ENCODE measurements at regions not wholly inside any gene's neighbourhood (a gene's known extent, or its start where the extent isn't known, plus 50 kb on each side); places are given as distances from the start of the nearest gene placed in this dataset.

- no peaks in the 10 kb centered on the region for H4K20me1 ChIP-seq (replicated peaks; ENCODE audit: control insufficient read depth, extremely low read depth, insufficient read depth, low read length)
- no peak overlapping the region for H3K9ac ChIP-seq (replicated peaks; ENCODE audit: extremely low read depth, insufficient read depth, low read length)
- H2AFZ ChIP-seq (ENCODE audit: low read depth, low read length) = no peak overlapping the region
- H3K4me3 ChIP-seq (replicated peaks in 1 of 3; ENCODE audit: insufficient read depth in 1 of 3, low read depth in 1 of 3, low read length in 3 of 3) = no peak overlapping the region
- H3K27me3 ChIP-seq (ENCODE audit: control insufficient read depth in 2 of 2, insufficient read depth in 2 of 2, low read length in 2 of 2) = peaks cover 50 to 54% of the 10 kb centered on the region in 2 experiments
- no peaks in the 10 kb centered on the region for H3K9me3 ChIP-seq (replicated peaks; ENCODE audit: control insufficient read depth, insufficient read depth, low read length)
- TF ChIP-seq FOS (IDR thresholded peaks at IDR 0.05; ENCODE audit: borderline replicate concordance, insufficient read depth, low read length) (no peak), JUN (IDR thresholded peaks at IDR 0.05; ENCODE audit: borderline replicate concordance, insufficient read depth, insufficient read length, low read depth) (no peak), POLR2AphosphoS5 (IDR thresholded peaks at IDR 0.05; ENCODE audit: insufficient read depth, low read depth, low read length) (no peak), GATA2 (IDR thresholded peaks at IDR 0.05; ENCODE audit: insufficient read depth, insufficient read length, low read depth, low read length) (no peak), MAX (IDR thresholded peaks at IDR 0.05; ENCODE audit: insufficient read depth, insufficient read length) (no peak), EZH2 (IDR thresholded peaks at IDR 0.05; ENCODE audit: borderline replicate concordance, low read depth, low read length, severe bottlenecking) (no peak), POLR2A (IDR thresholded peaks at IDR 0.05; ENCODE audit: low read depth, low read length) (no peak)
- CTCF ChIA-PET = no interaction called here
- DNase-seq (ENCODE audit: low read depth, low spot score) = no peak
- H3K36me3 ChIP-seq (ENCODE audit: control insufficient read depth in 2 of 2, extremely low read depth in 1 of 2, insufficient read depth in 2 of 2, low read length in 2 of 2) = no peaks in the 10 kb centered on the region
- no peaks in the 10 kb centered on the region for H3K79me2 ChIP-seq (ENCODE audit: control insufficient read depth, insufficient read depth, low read length)
- intact Hi-C loops (cut with micrococcal nuclease) (no loop called here), dilution Hi-C loops (cut with MboI; ENCODE audit: extremely low pct_ligation_motif_present, low sequenced_read_pairs) (no loop called here)
- H3K9me1 ChIP-seq (replicated peaks; ENCODE audit: control insufficient read depth, extremely low read depth, insufficient read depth, low read length) = no peaks in the 10 kb centered on the region
- H3K4me1 ChIP-seq (ENCODE audit: control insufficient read depth, extremely low read depth, insufficient read depth, low read length) = no peaks in the 10 kb centered on the region
- no peak overlapping the region for H3K4me2 ChIP-seq (ENCODE audit: insufficient read depth, low read length)
- no peak for FAIRE-seq
- BruUV-seq (replicated peaks) = no TSS peak
- H3K27ac ChIP-seq (ENCODE audit: insufficient read depth, low read depth, low read length) = no peak overlapping the region
- POLR2A ChIA-PET = no interaction called here
Observed at GRCh38 chr3:72276806-72277205, 491.9 kb upstream of the PROK2 start.

DNA sequence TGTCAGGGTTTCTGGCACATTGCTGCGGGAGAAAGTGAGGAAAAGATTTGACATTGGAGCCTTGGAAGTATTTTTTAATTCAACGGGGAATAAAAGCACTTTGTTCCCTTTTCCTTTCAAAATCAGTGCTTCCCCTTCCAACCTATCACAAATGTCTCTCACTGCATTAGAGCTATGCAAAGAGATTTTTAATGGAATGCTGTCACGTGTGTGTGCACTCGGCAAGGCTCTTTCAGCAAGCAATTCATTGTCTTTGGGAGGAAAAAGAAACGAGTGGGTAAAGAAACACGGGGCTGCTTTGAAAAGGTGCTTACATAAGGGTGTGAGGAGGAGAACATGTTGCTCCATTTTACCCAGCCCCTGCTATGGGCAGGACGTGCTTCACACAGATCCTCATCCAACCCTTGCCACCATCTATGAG, 490.4 kb upstream of the PROK2 start:
- POLR2A ChIA-PET = no interaction called here
- no peak overlapping the region for H3K4me2 ChIP-seq (ENCODE audit: insufficient read depth, low read length)
- no peaks in the 10 kb centered on the region for H4K20me1 ChIP-seq (replicated peaks; ENCODE audit: control insufficient read depth, extremely low read depth, insufficient read depth, low read length)
- H3K27ac ChIP-seq (ENCODE audit: insufficient read depth, low read depth, low read length) = no peak overlapping the region
- DNase-seq (ENCODE audit: low read depth, low spot score) (no peak), FAIRE-seq (no peak)
- no peaks in the 10 kb centered on the region for H3K9me3 ChIP-seq (replicated peaks; ENCODE audit: control insufficient read depth, insufficient read depth, low read length)
- H3K4me1 ChIP-seq (ENCODE audit: control insufficient read depth, extremely low read depth, insufficient read depth, low read length) = peaks cover 15% of the 10 kb centered on the region
- H3K9me1 ChIP-seq (replicated peaks; ENCODE audit: control insufficient read depth, extremely low read depth, insufficient read depth, low read length) = no peaks in the 10 kb centered on the region
- intact Hi-C loops (cut with micrococcal nuclease) = loop anchor here (2.0 kb wide), 1 partner anchor 15 kb away; no protein-coding TSS in a partner anchor
- H3K36me3 ChIP-seq (ENCODE audit: control insufficient read depth in 2 of 2, extremely low read depth in 1 of 2, insufficient read depth in 2 of 2, low read length in 2 of 2) = no peaks in the 10 kb centered on the region
- H3K9ac ChIP-seq (replicated peaks; ENCODE audit: extremely low read depth, insufficient read depth, low read length) = no peak overlapping the region
- TF ChIP-seq FOS (IDR thresholded peaks at IDR 0.05; ENCODE audit: borderline replicate concordance, insufficient read depth, low read length) = no peak
- no peak for TF ChIP-seq MAX (IDR thresholded peaks at IDR 0.05; ENCODE audit: insufficient read depth, insufficient read length)
- TF ChIP-seq JUN (IDR thresholded peaks at IDR 0.05; ENCODE audit: borderline replicate concordance, insufficient read depth, insufficient read length, low read depth) = no peak
- no peak for TF ChIP-seq EZH2 (IDR thresholded peaks at IDR 0.05; ENCODE audit: borderline replicate concordance, low read depth, low read length, severe bottlenecking)
- no peak for TF ChIP-seq CTCF (IDR thresholded peaks at IDR 0.05; ENCODE audit: extremely low read depth in 1 of 2, insufficient read depth in 1 of 2, low read depth in 1 of 2, low read length in 2 of 2)
- TF ChIP-seq MYC (IDR thresholded peaks at IDR 0.05; ENCODE audit: low read depth, low read length) = no peak
- no peak for TF ChIP-seq GATA2 (IDR thresholded peaks at IDR 0.05; ENCODE audit: insufficient read depth, insufficient read length, low read depth, low read length)
- no peak for TF ChIP-seq POLR2A (IDR thresholded peaks at IDR 0.05; ENCODE audit: low read depth, low read length)
- no peak for TF ChIP-seq POLR2AphosphoS5 (IDR thresholded peaks at IDR 0.05; ENCODE audit: insufficient read depth, low read depth, low read length)
- H3K79me2 ChIP-seq (ENCODE audit: control insufficient read depth, insufficient read depth, low read length) = no peaks in the 10 kb centered on the region
- no peak overlapping the region for H2AFZ ChIP-seq (ENCODE audit: low read depth, low read length)
- H3K27me3 ChIP-seq (ENCODE audit: control insufficient read depth in 2 of 2, insufficient read depth in 2 of 2, low read length in 2 of 2) = peaks cover 40 to 42% of the 10 kb centered on the region in 2 experiments
- CTCF ChIA-PET = interaction anchor here (1.0 kb wide), 1 partner anchor 9 kb away, joined by 3 read pairs; no protein-coding TSS in a partner anchor
- dilution Hi-C loops (cut with MboI; ENCODE audit: extremely low pct_ligation_motif_present, low sequenced_read_pairs) = no loop called here
- BruUV-seq (replicated peaks) = no TSS peak
- no peak overlapping the region for H3K4me3 ChIP-seq (replicated peaks in 1 of 3; ENCODE audit: insufficient read depth in 1 of 3, low read depth in 1 of 3, low read length in 3 of 3)

Measured in endothelial cell of umbilical vein (primary cell).